NB4 (cell line): ENCODE measurements at regions not wholly inside any gene's neighbourhood (a gene's known extent, or its start where the extent isn't known, plus 50 kb on each side); places are given as distances from the start of the nearest gene placed in this dataset.

Source experiments
- CTCF ChIP-seq: IDR thresholded peaks from one replicate; pipeline ENCODE4 v1.5.1; 2012; ENCODE audit warnings: low read depth, low read length
- MAX ChIP-seq: IDR thresholded peaks from 2 replicates; pipeline ENCODE4 v1.6.1; 2011; ENCODE audit warnings: low read depth, low read length
- MYC ChIP-seq: IDR thresholded peaks from 2 replicates; pipeline ENCODE4 v1.6.1; 2011; ENCODE audit warnings: low read depth, low read length
- POLR2A ChIP-seq: IDR thresholded peaks from 2 replicates; pipeline ENCODE4 v1.6.1; 2011; ENCODE audit warnings: mild to moderate bottlenecking; ENCODE audit not compliant: insufficient read length; ENCODE audit errors: extremely low read depth

DNA sequence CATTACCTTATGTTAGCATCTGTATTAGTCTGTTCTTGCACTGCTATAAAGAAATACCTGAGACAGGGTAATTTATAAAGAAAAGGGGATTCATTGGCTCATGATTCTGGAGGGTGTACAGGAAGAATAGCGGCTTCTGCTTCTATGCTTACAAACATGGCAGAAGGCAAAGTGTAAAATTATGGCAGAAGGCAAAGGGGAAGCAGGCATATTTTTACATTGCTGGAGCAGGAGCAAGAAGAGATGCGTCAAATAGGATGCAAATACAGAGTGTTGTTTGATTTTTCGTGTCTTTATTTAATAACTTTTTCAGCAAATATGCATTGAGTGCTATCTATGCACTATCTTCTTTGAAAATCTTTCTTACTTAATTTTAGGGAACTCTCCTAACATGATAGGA lies 210.7 kb upstream of the SSTR1 start:
- TF ChIP-seq POLR2A: no peak
- no peak for TF ChIP-seq CTCF
- no peak for TF ChIP-seq MAX
- TF ChIP-seq MYC: no peak
